ENCODE measurements at regions not wholly inside any gene's neighbourhood (a gene's known extent, or its start where the extent isn't known, plus 50 kb on each side); places are given as distances from the start of the nearest gene placed in this dataset.
A peak's percentile ranks its signal among the peaks of the same experiment; 100 is the strongest.

DNA sequence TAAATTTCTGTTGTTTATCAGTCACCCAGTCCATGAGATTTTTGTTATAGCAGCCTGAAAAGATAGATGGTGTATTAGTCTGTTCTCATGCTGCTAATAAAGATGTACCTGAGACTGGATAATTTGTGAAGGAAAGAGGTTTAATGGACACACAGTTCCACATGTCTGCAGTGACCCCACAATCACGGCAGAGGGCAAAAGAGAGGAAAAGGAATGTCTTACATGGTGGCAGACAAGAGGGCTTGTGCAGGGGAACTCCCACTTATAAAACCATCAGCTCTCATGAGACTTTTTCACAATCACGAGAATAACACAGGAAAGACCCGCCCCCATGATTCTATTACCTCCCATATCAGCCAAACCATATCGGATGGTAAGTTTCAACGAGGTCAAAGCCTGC lies 309.2 kb downstream of the LIG4 start:
- no peak for DNase-seq

- no peak for DNase-seq
Observed at GRCh38 chr13:107901996-107902562, 313.3 kb downstream of the LIG4 start.

- DNase-seq, result no peak
Observed at GRCh38 chr13:107901230-107901629, 314.1 kb downstream of the LIG4 start.

DNA sequence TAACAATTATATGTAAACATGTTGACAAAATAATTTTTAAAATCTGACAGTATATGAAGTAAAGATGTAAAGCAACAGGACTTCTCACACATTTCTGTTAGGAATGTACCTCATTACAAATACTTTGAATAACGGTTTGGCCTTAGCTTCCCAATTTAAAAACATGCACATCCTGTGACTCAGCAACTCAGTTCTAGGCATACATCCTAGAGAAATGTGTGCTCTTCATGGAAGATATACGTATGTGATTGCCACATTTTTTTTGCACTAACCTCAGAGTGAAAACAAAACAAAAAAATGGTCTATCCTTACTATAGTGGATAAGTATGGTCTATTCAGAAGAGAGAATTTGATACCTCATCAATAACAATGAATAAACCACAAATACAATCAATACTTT lies 314.6 kb downstream of the LIG4 start:
- DNase-seq, result no peak

DNA sequence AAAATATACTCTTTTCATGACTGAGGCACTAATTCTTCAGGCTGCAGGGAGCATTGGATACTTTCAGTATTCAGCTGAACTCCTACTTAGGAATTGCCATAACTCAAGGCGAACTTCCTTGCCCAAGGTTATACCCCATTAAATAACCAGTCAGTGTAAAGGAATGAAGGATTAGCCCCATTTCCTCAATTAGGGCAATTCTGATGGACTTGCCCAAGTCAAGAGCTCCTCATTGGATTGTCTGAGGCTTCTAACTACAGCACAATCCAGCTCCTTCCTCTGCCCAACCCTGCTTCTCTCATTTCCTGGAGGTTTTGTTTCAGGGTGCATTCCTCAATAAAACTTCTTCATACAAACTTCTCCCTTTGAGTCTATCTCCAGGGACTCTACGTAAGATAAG lies 329.2 kb downstream of the LIG4 start:
- no peak for DNase-seq

DNA sequence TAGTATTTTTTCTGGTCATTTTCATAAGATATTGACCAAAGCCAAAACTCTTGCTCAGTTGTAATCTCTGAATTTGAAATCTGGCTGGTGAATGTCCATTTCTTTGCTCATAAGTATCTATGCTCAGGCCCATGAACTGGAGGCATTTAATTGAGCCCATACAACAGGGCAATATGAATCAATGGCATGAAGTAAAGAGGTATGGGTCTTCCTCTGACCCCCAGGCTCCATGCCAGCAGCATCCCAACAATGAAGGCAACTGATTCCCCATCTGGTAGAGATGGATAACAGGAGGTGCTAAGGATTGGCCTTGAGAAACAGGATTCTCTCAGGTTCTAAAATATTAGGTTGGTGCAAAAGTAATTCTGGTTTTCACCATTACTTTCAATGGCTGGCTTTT lies 330.8 kb downstream of the LIG4 start:
- no peak for DNase-seq

DNA sequence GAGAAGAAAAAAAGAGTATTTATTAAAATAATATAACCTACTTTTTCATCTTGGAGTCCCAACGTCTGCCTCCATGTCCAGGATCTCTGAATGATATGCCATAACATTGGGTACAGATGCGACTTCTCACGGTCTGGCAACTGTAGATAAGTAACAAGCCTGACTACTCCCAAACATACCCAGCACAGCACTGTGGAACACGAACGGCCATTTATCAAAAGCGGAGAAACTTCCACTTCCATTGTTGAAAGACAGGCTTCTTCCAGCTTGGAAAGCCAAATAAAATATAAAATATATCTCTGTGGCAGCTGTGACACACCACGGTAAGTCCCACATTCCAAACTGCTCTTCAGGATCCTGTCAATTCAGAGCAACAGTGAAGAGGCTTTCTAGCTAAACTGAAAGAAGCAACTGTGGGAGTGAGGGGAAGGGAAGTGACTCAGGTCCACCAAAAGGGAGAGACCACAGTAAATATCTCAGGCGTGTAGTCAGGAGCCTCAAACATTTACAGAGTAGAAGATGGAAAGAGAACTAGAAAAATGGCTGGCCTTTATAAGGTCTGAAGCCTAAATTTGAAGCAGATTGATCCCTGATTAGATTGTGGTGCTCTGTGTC lies 331.7 kb downstream of the LIG4 start:
- DNase-seq, result no peak

- DNase-seq, result no peak
Observed at GRCh38 chr13:107882708-107883560, 332.4 kb downstream of the LIG4 start.

GRCh38 chr13:107881362-107881761 lies 334.0 kb downstream of the LIG4 start:
- DNase-seq, result no peak

DNA sequence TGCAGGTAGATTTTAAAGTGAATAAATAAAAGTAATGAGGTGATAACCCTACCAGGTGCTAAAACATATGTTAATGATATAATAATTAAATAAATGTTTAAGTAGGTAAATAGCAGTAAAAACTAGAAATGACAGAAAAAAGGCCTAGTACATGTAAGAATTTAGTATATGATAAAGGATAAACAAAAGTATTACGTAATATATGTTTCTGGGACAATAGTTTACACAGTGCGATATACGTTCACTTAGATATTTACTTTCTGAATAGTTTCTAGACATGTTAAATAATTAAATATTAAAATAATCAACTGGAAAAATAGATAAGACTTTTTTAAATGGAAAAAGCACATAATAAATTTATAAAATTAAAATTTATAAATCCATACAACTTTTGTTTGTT lies 340.9 kb downstream of the LIG4 start:
- no peak for DNase-seq

GRCh38 chr13:107873926-107874325 lies 341.4 kb downstream of the LIG4 start:
- no peak for DNase-seq

DNA sequence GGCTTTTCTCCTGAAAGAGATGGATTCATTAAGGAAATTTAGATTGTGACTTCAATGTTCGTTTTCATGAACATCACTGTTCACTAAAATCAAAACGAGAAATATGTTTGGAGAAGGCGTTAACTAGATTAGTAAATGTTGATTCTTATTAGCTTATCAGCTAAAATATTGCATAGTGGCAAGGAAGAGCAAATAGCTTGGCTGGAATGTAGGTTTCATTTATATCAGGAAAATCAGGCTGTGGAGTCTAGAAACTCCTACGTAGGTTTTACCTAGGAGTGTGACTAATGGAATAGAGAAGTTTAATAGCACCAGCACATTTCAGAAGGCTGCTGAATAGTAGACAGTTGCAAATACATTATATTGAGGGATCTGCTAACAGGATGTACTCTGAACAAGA lies 344.9 kb downstream of the LIG4 start:
- DNase-seq, result no peak

DNA sequence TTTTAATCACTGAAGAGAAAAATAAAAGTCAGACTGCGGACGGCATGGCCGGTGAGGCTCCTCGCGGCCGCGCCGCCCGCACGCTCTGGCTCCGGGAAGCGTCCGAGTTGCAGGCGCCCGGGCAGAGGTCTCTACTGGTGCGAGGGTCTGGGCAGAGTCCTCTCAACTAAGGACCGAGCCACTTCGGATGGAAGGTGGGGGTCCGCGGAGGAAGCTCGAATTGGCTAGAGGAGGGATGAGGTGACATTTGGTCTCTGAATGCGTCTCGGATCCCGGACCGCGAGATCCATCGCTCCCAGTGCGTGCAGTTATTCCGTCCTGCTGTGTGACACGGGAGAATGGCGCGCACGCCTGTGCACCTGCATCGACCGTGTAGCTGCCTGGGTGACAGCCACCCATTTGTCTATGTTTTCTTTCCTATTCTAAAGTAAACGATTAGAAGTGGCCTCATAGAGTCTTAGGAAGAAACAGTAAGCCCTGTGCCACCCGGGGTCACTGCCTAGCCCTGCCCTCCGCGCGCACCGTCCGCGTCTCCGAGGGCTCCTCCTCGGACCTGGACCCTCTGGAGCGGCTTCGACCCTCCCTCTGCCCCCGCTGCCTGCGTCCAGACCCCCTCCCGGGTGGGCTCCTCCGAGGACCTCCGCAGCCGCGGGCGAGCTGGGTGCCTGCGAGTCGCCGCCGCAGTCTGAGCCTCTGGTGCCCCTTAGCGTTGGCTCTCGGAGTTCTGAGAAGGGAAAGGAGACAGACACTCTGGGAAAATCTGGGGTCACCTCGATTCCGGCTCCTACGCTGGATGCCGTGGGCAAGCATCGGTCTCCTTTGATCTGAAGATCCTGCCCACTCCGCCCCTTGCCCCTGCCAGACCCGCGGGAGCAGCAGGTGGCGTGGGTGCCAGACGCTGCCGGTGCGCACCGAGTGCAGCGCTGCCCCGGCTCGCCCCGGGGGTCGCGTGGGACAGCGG lies 347.4 kb downstream of the LIG4 start:
- DNase-seq, result peak; percentile 79

DNA sequence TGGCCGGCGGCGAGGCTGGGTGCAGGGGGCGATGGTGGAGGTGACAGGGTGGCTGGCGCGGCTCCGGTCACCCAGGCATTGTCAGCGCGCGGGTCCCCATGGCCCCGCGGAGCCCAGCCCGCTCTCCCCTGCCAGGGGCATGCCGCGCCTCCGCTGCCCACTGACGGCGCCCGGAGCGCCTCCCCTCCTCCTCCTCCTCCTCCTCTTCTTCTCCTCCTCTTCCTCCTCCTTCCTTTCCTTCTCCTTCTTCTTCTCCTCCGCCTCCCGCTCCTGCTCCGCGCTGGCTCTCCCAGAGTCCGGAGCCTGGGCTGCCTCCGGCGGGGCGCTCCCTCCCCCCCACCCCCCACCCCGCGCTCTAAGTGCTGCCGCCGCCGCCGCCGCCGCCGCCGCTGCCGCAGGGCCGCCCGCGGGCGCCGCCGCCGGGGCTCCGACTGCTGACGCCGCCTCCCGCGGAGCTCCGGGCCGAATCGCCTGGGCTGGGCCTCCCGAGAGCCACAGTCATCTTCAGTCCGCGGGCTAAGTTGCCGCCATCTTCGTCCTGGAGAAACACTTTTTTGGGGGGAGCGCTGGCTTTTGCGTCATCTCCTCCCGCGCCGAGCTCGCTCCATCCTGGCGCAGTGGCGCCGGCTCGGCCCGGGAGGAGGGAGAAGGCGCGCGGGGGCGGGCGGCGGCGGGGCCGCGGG lies 348.3 kb downstream of the LIG4 start:
- peak; percentile 55 for DNase-seq

DNA sequence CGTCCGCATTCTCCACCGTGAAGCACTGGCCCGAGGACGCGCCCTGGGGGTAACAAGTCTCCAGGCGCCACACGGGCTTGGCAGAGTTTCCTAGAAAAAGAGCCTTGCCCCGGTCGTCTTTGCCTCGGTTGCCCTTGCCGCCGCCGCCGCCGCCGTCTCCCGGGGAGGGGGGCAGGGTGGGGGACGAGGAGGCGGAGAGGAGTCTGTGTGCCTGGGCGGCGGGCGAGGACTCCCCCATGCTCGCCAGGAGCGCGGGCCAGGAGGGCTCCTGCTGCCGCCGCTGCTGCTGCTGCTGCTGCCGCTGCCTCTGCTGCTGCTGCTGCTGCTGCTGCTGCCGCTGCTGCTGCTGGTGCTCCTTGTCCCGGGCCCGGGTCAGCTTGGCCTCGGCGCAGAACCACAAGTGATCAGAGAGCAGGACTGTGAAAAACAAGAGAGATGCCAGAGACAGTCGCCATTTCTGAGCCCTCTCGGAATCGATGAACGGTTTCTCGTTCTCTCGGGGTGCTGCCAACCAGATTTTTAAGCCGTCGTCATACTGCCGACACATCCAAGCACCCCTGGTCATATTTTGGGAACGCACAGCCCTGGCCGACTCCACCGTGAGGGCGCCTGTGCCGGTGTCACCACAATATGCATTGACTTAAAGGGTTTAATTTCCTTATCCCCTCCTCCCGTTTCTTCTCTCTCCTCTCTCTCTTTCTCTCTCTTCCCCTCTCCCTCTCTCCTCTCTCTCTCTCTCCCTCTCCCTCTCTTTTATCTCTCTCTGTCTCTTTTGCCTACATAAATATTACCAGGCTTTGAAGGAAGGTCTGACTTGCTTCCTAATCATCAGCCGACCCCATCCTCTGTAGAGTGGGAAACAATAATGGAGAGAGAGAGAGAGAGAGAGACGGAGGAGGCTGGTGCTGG lies 349.1 kb downstream of the LIG4 start:
- no peak for DNase-seq

- no peak for DNase-seq
Observed at GRCh38 chr13:107865643-107866031, 349.7 kb downstream of the LIG4 start.

DNA sequence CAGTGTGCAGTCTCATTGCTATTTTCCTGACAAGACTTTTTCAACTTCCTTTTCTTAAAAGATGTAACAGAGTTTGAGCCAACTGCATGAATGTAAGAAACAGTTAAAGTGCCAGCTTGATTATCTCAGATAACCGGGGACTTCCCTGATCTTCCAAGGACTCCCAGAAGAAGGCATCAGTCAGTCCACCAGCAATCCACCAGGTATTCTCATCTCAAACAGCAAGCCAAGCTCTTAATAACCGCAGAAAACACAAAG lies 350.1 kb downstream of the LIG4 start:
- no peak for DNase-seq

DNA sequence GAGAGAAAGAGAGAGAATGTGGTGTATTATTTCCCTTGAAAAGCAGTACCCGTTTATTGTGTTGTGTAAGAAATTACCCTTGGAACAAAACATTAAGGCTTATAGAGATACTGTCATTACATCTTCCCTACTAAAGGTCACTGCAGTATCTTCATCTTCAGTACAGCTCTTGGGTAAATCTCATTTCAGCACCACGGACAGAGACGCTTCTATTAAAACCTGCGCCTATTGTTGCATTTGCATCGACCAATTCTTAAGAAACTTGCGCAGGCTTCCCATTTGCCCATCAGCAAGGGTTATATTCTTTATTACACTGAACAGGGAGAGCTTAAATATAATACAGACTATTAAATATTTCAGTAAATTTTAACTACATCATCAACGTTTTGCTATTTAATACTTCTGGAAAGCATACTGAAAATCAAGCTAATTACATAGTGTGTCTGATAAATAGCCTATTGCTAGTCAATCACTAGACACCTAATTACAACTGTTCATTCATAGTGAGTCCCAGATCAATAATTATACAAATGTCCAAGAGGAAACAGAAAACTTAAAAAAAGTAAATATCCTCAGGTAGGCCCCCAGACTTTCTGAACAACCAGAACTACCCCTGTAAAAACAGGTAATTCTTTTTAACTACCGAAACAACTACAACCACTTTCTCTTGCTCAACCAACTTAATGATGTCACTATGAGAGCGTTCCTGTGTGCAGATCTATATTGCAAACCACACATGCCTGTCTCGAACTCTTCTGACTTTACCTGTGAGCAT lies 350.6 kb downstream of the LIG4 start:
- no peak for DNase-seq

DNA sequence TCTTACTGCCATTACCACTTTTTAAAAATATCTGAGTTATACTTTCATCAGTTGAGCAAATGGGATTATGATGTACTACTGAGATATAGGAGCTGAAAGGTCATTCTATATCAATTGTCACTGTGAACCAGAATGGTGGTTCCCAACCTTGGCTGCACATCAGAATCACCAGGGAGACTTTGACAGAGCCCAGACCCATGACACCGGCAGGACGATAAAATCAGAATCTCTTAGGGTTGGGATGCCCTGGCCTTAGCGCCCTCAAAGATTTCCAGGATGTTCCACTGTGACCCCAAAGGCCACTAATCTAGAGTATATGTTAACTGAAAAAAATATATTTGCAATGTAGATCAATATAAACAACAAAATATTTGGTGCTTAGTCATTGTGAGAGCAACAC lies 355.1 kb downstream of the LIG4 start:
- no peak for DNase-seq

- no peak for DNase-seq
Observed at GRCh38 chr13:107854880-107855279, 360.5 kb downstream of the LIG4 start.

GRCh38 chr13:107852072-107852471 lies 363.3 kb downstream of the LIG4 start:
- no peak for DNase-seq
